Spleen (tissue), 11 donors: ENCODE measurements at regions not wholly inside any gene's neighbourhood (a gene's known extent, or its start where the extent isn't known, plus 50 kb on each side); places are given as distances from the start of the nearest gene placed in this dataset.

Experiments used
- DNase-seq: peaks from one replicate; pipeline ENCODE4 v3.0.0-alpha.2; 2020
- H3K27ac ChIP-seq, 8 donors: fragments of 200-600 bp; sonication (generic) in 7 of 8; 1 replicate in 4 of 8; 2 replicates in 4 of 8; pipeline versions ENCODE4 v1.5.0 to v1.8.0; 2016 to 2021; ENCODE audit warnings: inconsistent platforms in 4 of 8, mild to moderate bottlenecking in 4 of 8, moderate library complexity in 1 of 8
- H3K27me3 ChIP-seq, 7 donors: fragments of 200-600 bp; sonication (generic) in 6 of 7; replicated peaks in 1 of 7; 1 replicate in 4 of 7; 2 replicates in 3 of 7; pipeline versions ENCODE4 v1.5.0 to v1.8.0; 2016 to 2021; ENCODE audit warnings: inconsistent platforms in 3 of 7, mild to moderate bottlenecking in 1 of 7
- H3K36me3 ChIP-seq, 6 donors: fragments of 200-600 bp; sonication (generic) in 5 of 6; 1 replicate in 4 of 6; 2 replicates in 2 of 6; pipeline versions ENCODE4 v1.5.0 to v1.8.0; 2016 to 2021; ENCODE audit warnings: inconsistent platforms in 2 of 6
- H3K4me1 ChIP-seq, 6 donors: fragments of 200-600 bp; sonication (generic) in 5 of 6; 1 replicate in 3 of 6; 2 replicates in 3 of 6; pipeline versions ENCODE4 v1.5.0 to v1.8.0; 2016 to 2021; ENCODE audit warnings: inconsistent platforms in 3 of 6
- H3K4me3 ChIP-seq, 8 donors: fragments of 200-600 bp; sonication (generic) in 7 of 8; 1 replicate in 4 of 8; 2 replicates in 4 of 8; pipeline versions ENCODE4 v1.5.0 to v1.8.0; 2016 to 2021; ENCODE audit warnings: inconsistent platforms in 4 of 8, mild to moderate bottlenecking in 4 of 8, moderate library complexity in 2 of 8
- H3K9me3 ChIP-seq, 8 donors: fragments of 200-600 bp; sonication (generic) in 7 of 8; 1 replicate in 4 of 8; 2 replicates in 4 of 8; pipeline versions ENCODE4 v1.5.0 to v1.8.0; 2016 to 2021; ENCODE audit warnings: inconsistent platforms in 4 of 8
- POLR2A ChIP-seq, 3 donors: fragments of 450-650 bp; IDR thresholded peaks; one replicate each; pipeline ENCODE4 v1.5.1; 2017; ENCODE audit warnings: antibody characterized with exemption in 3 of 3, mild to moderate bottlenecking in 1 of 3
- POLR2AphosphoS5 ChIP-seq, 3 donors: sonication (generic); formaldehyde crosslinking; IDR thresholded peaks; one replicate each; pipeline ENCODE4 v1.5.1; 2017; ENCODE audit warnings: antibody characterized with exemption in 3 of 3
- WGBS, 5 donors: extraction: QIAGEN DNeasy Blood & Tissue Kit in 3 of 5; methylation state at CpG; one replicate each; pipeline versions ENCODE4 v1.1.5 to v1.1.7; 2013 to 2018; 5-methylcytosine and 5-hydroxymethylcytosine counted together
- intact Hi-C: fragments of 100-400 bp; cut with DNase I; formaldehyde crosslinking; loops from one replicate; pipeline ENCODE4 v1.15.0; 2023; ENCODE audit warnings: low total_unique reads
- TF ChIP-seq, protein P1 (sequence below), 11 experiments: fragments of 200-600 bp in 7 of 11; fragments of 450-650 bp in 4 of 11; sonication (generic) in 4 of 11; IDR thresholded peaks in 8 of 11; conservative IDR thresholded peaks in 3 of 11; 1 replicate in 7 of 11; 2 replicates in 4 of 11; pipeline versions ENCODE4 v1.4.0 to v1.8.0; 2016 to 2021; ENCODE audit warnings: antibody characterized with exemption in 11 of 11, inconsistent platforms in 4 of 11, mild to moderate bottlenecking in 1 of 11
- donor health status: healthy with polysubstance abuse.
- donor health status: DM: no; HTN: no; CAD: no; lungs with moderate emphysema.
- donor health status: DM: no; HTN: no; CAD: no.
- donor health status: Bipolar disorder and iron deficiency.
- donor health status: healthy.
- donor health status: DM: no; HTN: no; CAD: no.
- donor health status: DM: yes; HTN: yes; CAD: no.

DNA sequence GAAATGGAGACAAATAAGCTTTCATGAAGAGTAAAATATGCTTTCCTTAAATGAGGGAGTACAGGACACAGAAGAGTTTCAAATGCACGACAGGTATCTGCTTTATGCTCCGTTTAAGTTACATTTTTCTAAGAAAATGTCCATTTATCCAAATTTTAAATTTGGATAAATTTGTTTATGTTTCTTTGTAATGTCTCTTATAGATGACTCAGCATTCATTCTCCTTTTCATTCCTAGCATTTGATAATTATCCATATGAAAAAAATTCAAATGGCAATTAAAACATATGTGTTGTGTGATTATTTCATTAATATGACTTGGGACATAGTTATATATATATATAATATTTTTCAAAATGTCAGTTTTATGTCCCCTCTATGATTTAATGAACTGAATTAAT lies 1449.3 kb downstream of the SLITRK1 start:
- TF ChIP-seq POLR2A (IDR thresholded peaks at IDR 0.05) (no peak), POLR2AphosphoS5 (IDR thresholded peaks at IDR 0.05) (no peak)
- TF ChIP-seq, protein P1, sequence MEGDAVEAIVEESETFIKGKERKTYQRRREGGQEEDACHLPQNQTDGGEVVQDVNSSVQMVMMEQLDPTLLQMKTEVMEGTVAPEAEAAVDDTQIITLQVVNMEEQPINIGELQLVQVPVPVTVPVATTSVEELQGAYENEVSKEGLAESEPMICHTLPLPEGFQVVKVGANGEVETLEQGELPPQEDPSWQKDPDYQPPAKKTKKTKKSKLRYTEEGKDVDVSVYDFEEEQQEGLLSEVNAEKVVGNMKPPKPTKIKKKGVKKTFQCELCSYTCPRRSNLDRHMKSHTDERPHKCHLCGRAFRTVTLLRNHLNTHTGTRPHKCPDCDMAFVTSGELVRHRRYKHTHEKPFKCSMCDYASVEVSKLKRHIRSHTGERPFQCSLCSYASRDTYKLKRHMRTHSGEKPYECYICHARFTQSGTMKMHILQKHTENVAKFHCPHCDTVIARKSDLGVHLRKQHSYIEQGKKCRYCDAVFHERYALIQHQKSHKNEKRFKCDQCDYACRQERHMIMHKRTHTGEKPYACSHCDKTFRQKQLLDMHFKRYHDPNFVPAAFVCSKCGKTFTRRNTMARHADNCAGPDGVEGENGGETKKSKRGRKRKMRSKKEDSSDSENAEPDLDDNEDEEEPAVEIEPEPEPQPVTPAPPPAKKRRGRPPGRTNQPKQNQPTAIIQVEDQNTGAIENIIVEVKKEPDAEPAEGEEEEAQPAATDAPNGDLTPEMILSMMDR (IDR thresholded peaks at IDR 0.05 in 8 of 11, conservative IDR thresholded peaks at IDR 0.05 in 3 of 11), result no peak
- intact Hi-C loops, result no loop called here

DNA sequence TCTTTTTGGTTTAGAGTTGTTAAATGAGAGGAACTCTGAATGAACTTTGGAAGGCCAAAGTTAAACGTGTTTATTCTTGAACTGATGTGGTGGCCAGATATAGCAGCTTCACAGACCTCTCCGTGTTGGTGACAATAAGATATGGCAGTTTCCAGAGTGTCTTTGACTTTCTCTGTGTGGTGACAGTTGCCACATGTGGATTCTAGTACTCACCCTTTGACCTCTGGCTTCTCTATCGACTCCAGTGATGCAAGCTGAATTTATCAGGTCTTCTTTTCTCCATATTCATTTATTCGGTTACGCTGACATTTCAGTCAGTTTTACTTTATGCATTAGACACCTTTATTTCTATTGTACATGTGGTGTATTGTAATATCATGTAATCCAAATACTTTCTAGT lies 1469.5 kb downstream of the SLITRK1 start:
- no peak overlapping the region for H3K4me3 ChIP-seq
- no peaks in the 10 kb centered on the region for H3K4me1 ChIP-seq
- TF ChIP-seq POLR2A (IDR thresholded peaks at IDR 0.05), result no peak
- TF ChIP-seq, protein P1 (IDR thresholded peaks at IDR 0.05 in 8 of 11, conservative IDR thresholded peaks at IDR 0.05 in 3 of 11), result no peak
- no peak for TF ChIP-seq POLR2AphosphoS5 (IDR thresholded peaks at IDR 0.05)
- intact Hi-C loops, result no loop called here
- WGBS, 5 donors, result 56 to 68% (median 61%) methylated on average over 5 of the region's 5 CpGs
- H3K27me3 ChIP-seq, result no peaks in the 10 kb centered on the region
- no peak overlapping the region for H3K27ac ChIP-seq
- no peaks in the 10 kb centered on the region for H3K36me3 ChIP-seq
- peaks cover 0 to 2% (median 0%) of the 10 kb centered on the region in 8 donors for H3K9me3 ChIP-seq
- no peak for DNase-seq

More for the DNA sequence above, 1449.3 kb downstream of the SLITRK1 start:
- no peaks in the 10 kb centered on the region for H3K27me3 ChIP-seq
- no peaks in the 10 kb centered on the region for H3K36me3 ChIP-seq
- H3K4me3 ChIP-seq, result no peak overlapping the region
- H3K27ac ChIP-seq, result no peak overlapping the region
- DNase-seq, result no peak
- H3K9me3 ChIP-seq, result peaks cover 0 to 9% (median 2%) of the 10 kb centered on the region in 8 donors
- H3K4me1 ChIP-seq, result no peaks in the 10 kb centered on the region
- WGBS, 5 donors, result 82 to 94% (median 86%) methylated on average over 2 of the region's 2 CpGs

DNA sequence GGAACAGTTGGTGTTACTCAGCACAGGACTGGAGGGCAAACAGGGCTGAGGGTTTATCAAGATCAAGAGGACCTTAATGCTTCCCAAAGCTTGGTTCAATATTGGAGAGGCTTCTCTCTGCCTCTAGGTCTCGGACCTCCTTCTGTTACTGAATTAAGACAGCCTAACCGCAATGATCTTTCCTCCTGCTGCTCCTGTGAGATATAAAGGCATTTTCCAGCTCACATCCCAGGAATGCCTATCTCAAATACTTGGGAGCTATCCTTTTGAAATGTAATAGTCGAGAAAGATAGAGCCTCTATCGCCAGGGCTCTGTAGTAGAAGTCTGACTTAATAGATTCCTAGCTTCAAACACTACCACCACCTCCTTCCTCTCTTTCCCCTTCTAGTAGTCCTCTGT lies 1475.0 kb downstream of the SLITRK1 start:
- no peaks in the 10 kb centered on the region for H3K27me3 ChIP-seq
- no peak overlapping the region for H3K4me3 ChIP-seq
- WGBS, 5 donors, result 82 to 94% (median 88%) methylated on average over 4 of the region's 4 CpGs
- no peaks in the 10 kb centered on the region for H3K4me1 ChIP-seq
- intact Hi-C loops, result no loop called here
- no peak for TF ChIP-seq POLR2A (IDR thresholded peaks at IDR 0.05)
- no peak for TF ChIP-seq POLR2AphosphoS5 (IDR thresholded peaks at IDR 0.05)
- TF ChIP-seq, protein P1 (IDR thresholded peaks at IDR 0.05 in 8 of 11, conservative IDR thresholded peaks at IDR 0.05 in 3 of 11), result no peak
- no peak overlapping the region for H3K27ac ChIP-seq
- peaks cover 0 to 45% (median 20%) of the 10 kb centered on the region in 8 donors for H3K9me3 ChIP-seq
- no peaks in the 10 kb centered on the region for H3K36me3 ChIP-seq
- DNase-seq, result no peak

- Histone ChIP-seq H3K4me3 (no peak overlapping the region), H3K27ac (no peak overlapping the region), H3K9me3 (peaks cover 0 to 16% (median 4%) of the 10 kb centered on the region in 8 donors), H3K36me3 (no peaks in the 10 kb centered on the region), H3K27me3 (no peaks in the 10 kb centered on the region), H3K4me1 (no peaks in the 10 kb centered on the region)
- DNase-seq, result no peak
- intact Hi-C loops, result no loop called here
- TF ChIP-seq POLR2A (IDR thresholded peaks at IDR 0.05) (no peak), POLR2AphosphoS5 (IDR thresholded peaks at IDR 0.05) (no peak)
- TF ChIP-seq, protein P1 (IDR thresholded peaks at IDR 0.05 in 8 of 11, conservative IDR thresholded peaks at IDR 0.05 in 3 of 11), result no peak
Measured at GRCh38 chr13:82374719-82375118, 1507.6 kb downstream of the SLITRK1 start.
